ENCODE measurements at regions not wholly inside any gene's neighbourhood (a gene's known extent, or its start where the extent isn't known, plus 50 kb on each side); places are given as distances from the start of the nearest gene placed in this dataset.

DNA sequence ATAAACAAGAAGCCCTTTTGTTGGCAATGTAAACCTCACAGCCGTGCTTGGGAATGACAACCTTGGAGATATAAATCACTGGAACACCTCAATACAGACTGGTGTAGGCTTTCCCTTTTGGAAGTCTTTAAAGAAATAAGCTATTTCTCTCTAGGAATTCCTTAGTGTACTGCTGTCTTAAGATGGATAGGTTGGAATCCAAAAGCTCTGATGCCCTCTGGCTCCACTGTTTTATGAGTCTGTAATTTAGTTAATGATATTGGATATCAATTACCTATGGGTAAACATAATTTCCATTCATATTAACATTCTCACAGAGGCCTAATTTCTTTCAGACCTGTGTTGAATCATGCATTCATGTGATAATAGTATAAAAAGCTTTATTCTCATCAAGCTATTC lies 435.9 kb upstream of the MPDZ start:
- TF ChIP-seq, protein P1, sequence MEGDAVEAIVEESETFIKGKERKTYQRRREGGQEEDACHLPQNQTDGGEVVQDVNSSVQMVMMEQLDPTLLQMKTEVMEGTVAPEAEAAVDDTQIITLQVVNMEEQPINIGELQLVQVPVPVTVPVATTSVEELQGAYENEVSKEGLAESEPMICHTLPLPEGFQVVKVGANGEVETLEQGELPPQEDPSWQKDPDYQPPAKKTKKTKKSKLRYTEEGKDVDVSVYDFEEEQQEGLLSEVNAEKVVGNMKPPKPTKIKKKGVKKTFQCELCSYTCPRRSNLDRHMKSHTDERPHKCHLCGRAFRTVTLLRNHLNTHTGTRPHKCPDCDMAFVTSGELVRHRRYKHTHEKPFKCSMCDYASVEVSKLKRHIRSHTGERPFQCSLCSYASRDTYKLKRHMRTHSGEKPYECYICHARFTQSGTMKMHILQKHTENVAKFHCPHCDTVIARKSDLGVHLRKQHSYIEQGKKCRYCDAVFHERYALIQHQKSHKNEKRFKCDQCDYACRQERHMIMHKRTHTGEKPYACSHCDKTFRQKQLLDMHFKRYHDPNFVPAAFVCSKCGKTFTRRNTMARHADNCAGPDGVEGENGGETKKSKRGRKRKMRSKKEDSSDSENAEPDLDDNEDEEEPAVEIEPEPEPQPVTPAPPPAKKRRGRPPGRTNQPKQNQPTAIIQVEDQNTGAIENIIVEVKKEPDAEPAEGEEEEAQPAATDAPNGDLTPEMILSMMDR (IDR thresholded peaks at IDR 0.05) = no peak
- TF ChIP-seq ZFX (IDR thresholded peaks at IDR 0.05; ENCODE audit: borderline replicate concordance) = no peak
